Ovary (tissue), 3 donors: ENCODE measurements at regions not wholly inside any gene's neighbourhood (a gene's known extent, or its start where the extent isn't known, plus 50 kb on each side); places are given as distances from the start of the nearest gene placed in this dataset.

ENCODE experiments used
- CTCF ChIP-seq, 3 donors: fragments of 450-650 bp in 2 of 3; fragments of 200-600 bp in 1 of 3; IDR thresholded peaks; one replicate each; pipeline versions ENCODE4 v1.5.1 to v1.8.0; 2016 to 2022; ENCODE audit warnings: antibody characterized with exemption in 3 of 3, mild to moderate bottlenecking in 1 of 3
- EP300 ChIP-seq: sonication (generic); formaldehyde crosslinking; IDR thresholded peaks from one replicate; pipeline ENCODE4 v1.6.1; 2017; ENCODE audit warnings: antibody characterized with exemption
- donor health status: DM: no; HTN: no; CAD: no.

- TF ChIP-seq CTCF (IDR thresholded peaks at IDR 0.05) (no peak), EP300 (no peak)
Measured at GRCh38 chr14:94853920-94854319, 84.0 kb upstream of the GSC start.
